Adrenal gland (tissue), 9 donors: ENCODE measurements at regions not wholly inside any gene's neighbourhood (a gene's known extent, or its start where the extent isn't known, plus 50 kb on each side); places are given as distances from the start of the nearest gene placed in this dataset.

Source experiments
- DNase-seq, 7 donors: peaks; one replicate each; pipeline ENCODE4 v3.0.0-alpha.2; 2019 to 2020
- H3K27ac ChIP-seq, 5 donors: fragments of 200-600 bp; sonication (generic) in 4 of 5; 1 replicate in 3 of 5; 2 replicates in 2 of 5; pipeline versions ENCODE4 v1.5.1 to v1.8.0; 2016 to 2020; ENCODE audit warnings: mild to moderate bottlenecking in 1 of 5
- H3K27me3 ChIP-seq: fragments of 200-600 bp; 2 replicates; pipeline ENCODE4 v1.8.0; 2021
- H3K36me3 ChIP-seq, 2 donors: fragments of 200-600 bp; replicated peaks in 1 of 2; 1 replicate in 1 of 2; 2 replicates in 1 of 2; pipeline versions ENCODE4 v1.5.1 to v1.8.0; 2018 to 2022
- H3K4me1 ChIP-seq, 2 donors: fragments of 200-600 bp; replicated peaks in 1 of 2; 1 replicate in 1 of 2; 2 replicates in 1 of 2; pipeline versions ENCODE4 v1.5.1 to v1.8.0; 2018 to 2021
- H3K4me3 ChIP-seq, 4 donors: fragments of 200-600 bp; sonication (generic) in 3 of 4; one replicate each; pipeline ENCODE4 v1.5.1; 2016 to 2018
- H3K9me3 ChIP-seq, 3 donors: fragments of 200-600 bp; sonication (generic) in 1 of 3; replicated peaks in 1 of 3; 1 replicate in 2 of 3; 2 replicates in 1 of 3; pipeline versions ENCODE4 v1.5.1 to v1.8.0; 2016 to 2021
- POLR2A ChIP-seq, 2 donors: fragments of 450-650 bp; IDR thresholded peaks; one replicate each; pipeline ENCODE4 v1.6.1; 2017; ENCODE audit warnings: antibody characterized with exemption in 2 of 2, mild to moderate bottlenecking in 2 of 2, moderate library complexity in 1 of 2
- WGBS, 4 donors: extraction: QIAGEN DNeasy Blood & Tissue Kit in 2 of 4; methylation state at CpG; one replicate each; pipeline versions ENCODE4 v1.1.5 to v1.1.7; 2013 to 2017; 5-methylcytosine and 5-hydroxymethylcytosine counted together
- intact Hi-C, 2 donors: fragments of 100-400 bp; cut with DNase I; formaldehyde crosslinking; loops; one replicate each; pipeline versions ENCODE4 v1.14.1 to v1.15.0; 2022 to 2023
- TF ChIP-seq, protein P1 (sequence below), 6 experiments: fragments of 450-650 bp in 4 of 6; fragments of 200-600 bp in 2 of 6; sonication (generic) in 1 of 6; IDR thresholded peaks; 1 replicate in 5 of 6; 2 replicates in 1 of 6; pipeline versions ENCODE4 v1.5.1 to v1.8.0; 2016 to 2021; ENCODE audit warnings: antibody characterized with exemption in 6 of 6, mild to moderate bottlenecking in 2 of 6, moderate library complexity in 1 of 6
- donor health status: healthy with polysubstance abuse.
- donor health status: Bipolar disorder and iron deficiency.
- donor health status: DM: yes; HTN: yes; CAD: no.
- donor health status: DM: no; HTN: no; CAD: no.
- donor health status: DM: no; HTN: no; CAD: no.

DNA sequence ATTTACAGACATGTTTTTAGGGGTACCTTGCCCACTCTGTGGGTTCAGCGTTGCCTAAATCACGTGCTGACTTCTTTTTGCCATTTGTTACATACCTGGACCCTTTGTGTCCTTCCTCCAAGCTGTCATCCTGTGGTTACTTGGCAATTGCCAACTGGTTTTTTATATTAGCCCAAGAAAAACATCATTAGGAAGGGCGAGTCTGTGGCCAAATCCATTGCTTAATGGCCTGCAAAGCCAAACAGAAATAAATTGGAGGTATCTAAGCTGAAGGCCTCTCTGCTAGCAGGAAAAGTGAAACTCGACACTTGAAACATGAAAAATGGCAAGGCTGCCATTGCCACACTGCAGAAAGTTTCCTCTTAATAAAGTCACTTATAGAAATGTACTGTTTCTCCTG lies 190.4 kb downstream of the NUAK1 start:
- no peaks in the 10 kb centered on the region for H3K36me3 ChIP-seq
- WGBS, 4 donors = 72 to 87% (median 80%) methylated on average over 4 of the region's 4 CpGs
- H3K4me3 ChIP-seq = no peak overlapping the region
- no peak overlapping the region for H3K27ac ChIP-seq
- H3K9me3 ChIP-seq = no peaks in the 10 kb centered on the region
- H3K4me1 ChIP-seq = no peaks in the 10 kb centered on the region
- H3K27me3 ChIP-seq = no peaks in the 10 kb centered on the region
- no peak for DNase-seq
- TF ChIP-seq POLR2A (IDR thresholded peaks at IDR 0.05) = no peak
- TF ChIP-seq, protein P1, sequence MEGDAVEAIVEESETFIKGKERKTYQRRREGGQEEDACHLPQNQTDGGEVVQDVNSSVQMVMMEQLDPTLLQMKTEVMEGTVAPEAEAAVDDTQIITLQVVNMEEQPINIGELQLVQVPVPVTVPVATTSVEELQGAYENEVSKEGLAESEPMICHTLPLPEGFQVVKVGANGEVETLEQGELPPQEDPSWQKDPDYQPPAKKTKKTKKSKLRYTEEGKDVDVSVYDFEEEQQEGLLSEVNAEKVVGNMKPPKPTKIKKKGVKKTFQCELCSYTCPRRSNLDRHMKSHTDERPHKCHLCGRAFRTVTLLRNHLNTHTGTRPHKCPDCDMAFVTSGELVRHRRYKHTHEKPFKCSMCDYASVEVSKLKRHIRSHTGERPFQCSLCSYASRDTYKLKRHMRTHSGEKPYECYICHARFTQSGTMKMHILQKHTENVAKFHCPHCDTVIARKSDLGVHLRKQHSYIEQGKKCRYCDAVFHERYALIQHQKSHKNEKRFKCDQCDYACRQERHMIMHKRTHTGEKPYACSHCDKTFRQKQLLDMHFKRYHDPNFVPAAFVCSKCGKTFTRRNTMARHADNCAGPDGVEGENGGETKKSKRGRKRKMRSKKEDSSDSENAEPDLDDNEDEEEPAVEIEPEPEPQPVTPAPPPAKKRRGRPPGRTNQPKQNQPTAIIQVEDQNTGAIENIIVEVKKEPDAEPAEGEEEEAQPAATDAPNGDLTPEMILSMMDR (IDR thresholded peaks at IDR 0.05) = no peak
- intact Hi-C loops = no loop called here

DNA sequence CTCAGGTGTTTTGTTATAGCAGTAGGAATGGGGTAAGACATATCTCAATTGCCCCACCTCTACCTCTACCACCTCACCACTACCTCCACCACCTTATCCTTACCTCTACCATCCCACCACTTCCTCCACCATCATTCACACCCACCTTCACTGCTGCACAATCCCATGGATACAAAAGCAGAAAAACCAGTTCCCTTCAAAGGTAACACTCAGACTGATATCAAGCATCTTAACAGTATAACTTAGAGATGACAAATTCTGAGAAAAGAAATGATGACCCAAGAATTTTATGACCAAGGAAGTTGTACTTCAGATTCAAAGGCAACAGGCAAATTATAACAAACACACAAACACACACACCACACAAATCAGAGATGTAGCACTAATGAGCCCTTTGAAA lies 189.4 kb downstream of the NUAK1 start:
- DNase-seq = no peak
- intact Hi-C loops = no loop called here
- Histone ChIP-seq H3K27ac (no peak overlapping the region), H3K4me3 (no peak overlapping the region), H3K27me3 (no peaks in the 10 kb centered on the region), H3K4me1 (no peaks in the 10 kb centered on the region), H3K36me3 (no peaks in the 10 kb centered on the region), H3K9me3 (no peaks in the 10 kb centered on the region)
- TF ChIP-seq, protein P1 (IDR thresholded peaks at IDR 0.05) = no peak
- TF ChIP-seq POLR2A (IDR thresholded peaks at IDR 0.05) = no peak

DNA sequence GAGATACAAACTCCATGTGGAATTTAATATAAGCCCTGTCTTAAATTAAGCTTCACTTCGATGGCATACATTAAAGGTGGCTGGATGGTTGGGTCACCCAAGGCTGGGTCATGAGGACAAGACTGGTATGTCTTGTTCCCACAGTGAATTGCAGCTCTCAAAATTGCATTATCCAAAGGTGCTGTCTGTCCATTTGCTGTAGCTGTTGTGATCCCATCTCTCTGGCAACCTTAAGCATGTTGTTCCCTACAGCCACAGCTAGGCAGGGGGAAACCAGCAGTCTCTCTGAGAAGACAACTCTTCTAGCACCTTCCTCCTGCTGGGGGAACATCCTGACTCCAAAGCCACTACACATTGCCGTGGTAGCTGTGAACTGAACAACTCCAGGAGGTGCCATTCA lies 187.0 kb downstream of the NUAK1 start:
- WGBS, 4 donors = 45 to 89% (median 80%) methylated on average over 2 of the region's 2 CpGs
- H3K36me3 ChIP-seq = no peaks in the 10 kb centered on the region
- no peak overlapping the region for H3K4me3 ChIP-seq
- no peak for DNase-seq
- H3K27ac ChIP-seq = no peak overlapping the region
- H3K9me3 ChIP-seq = no peaks in the 10 kb centered on the region
- TF ChIP-seq POLR2A (IDR thresholded peaks at IDR 0.05) = no peak
- TF ChIP-seq, protein P1 (IDR thresholded peaks at IDR 0.05) = no peak
- H3K27me3 ChIP-seq = no peaks in the 10 kb centered on the region
- intact Hi-C loops = no loop called here
- no peaks in the 10 kb centered on the region for H3K4me1 ChIP-seq

DNA sequence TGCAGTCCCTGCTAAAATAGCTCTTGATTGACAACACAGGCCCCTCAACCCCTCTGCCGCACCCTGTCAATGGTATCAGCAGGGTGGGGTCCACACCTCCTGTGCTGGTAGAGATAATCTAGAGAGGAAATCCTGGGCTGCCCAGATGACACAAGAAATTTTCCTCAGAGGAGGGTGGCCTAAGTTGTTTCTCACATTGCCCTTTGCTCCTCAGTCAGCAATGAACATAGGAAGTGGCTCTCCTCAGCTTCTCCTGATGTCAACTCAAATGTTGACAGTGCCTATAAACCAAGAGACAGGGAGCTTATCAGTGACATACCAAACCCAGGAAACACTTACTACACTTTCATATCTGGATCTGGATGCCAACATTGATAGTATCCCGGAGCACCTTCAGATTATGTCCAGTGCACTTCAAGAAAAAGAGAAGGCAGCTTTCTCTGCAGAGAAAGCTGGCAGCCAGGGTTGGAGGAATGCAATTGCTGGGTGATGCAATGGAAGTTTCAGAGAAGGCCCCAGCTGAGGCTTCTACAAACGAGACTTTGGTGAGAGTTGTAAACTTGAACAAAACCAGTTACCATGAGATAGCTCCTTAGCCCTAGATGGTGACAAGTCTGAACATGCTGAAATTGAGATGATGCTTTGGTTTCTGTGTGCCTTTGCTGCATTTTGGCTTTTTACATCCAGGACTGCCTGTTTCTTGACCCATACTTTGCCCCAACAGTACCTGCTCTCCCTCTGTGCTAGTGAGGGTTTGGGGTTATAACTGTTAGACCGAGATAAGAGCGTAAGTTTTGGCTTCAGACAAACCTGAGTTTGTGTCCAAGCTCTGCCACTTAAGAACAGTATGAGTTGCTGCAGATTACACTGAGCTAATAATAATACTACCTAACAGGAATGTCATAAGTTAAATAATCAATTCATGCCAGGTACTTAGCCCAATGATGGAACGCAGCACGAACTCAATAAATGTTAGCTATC lies 183.5 kb downstream of the NUAK1 start:
- no peak overlapping the region for H3K27ac ChIP-seq

More for the DNA sequence above, 183.5 kb downstream of the NUAK1 start:
- TF ChIP-seq, protein P1 (IDR thresholded peaks at IDR 0.05) = no peak
- no peak for TF ChIP-seq POLR2A (IDR thresholded peaks at IDR 0.05)
- Histone ChIP-seq H3K4me1 (no peaks in the 10 kb centered on the region), H3K4me3 (no peak overlapping the region), H3K36me3 (no peaks in the 10 kb centered on the region), H3K9me3 (no peaks in the 10 kb centered on the region), H3K27me3 (peaks cover 3% of the 10 kb centered on the region)
- 73 to 84% (median 81%) methylated on average over 7 of the region's 7 CpGs for WGBS, 4 donors
- intact Hi-C loops = no loop called here
- no peak for DNase-seq
